ENCODE measurements at regions not wholly inside any gene's neighbourhood (a gene's known extent, or its start where the extent isn't known, plus 50 kb on each side); places are given as distances from the start of the nearest gene placed in this dataset.

DNA sequence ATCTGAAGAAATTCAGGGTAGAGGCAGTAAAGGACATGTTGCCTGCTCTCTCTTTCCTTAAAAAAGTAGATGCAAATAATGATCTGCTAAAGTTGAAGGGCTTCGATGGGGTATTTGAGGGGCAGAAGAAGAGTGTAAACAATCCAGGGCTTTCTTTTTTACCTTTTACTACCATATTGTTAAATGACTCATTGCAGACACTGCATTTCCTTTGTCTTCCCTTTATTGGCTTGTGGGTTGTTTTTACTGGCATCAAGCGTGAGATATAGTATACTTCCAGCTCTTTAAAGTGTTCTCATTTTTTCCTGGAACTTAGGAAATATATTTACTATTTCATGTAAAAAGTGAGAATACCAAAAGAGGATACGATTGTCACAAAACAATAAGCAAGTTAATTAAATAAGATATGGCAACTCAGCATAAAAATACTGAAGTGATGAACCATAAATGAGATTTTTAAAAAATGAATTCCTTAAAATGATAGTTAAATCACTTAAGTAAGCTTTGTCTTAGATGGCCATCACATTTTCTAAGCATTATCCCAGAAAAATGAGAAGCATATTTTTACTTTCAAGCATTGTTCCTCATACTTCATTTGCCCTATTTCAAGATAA, 72.3 kb upstream of the KRAS start:
- no peak for ATAC-seq
- ChIA-PET POLR2A (interaction anchor here (1.4 kb wide), 1 partner anchor 10 kb away, joined by 6 read pairs; no protein-coding TSS in a partner anchor), SMC1A (ENCODE audit: uncharacterized antibody, unreplicated experiment) (interaction anchor here (0.8 to 7.6 kb wide), 8 partner anchors 11 to 86 kb away, joined by 3 to 86 read pairs (median 6); no protein-coding TSS in a partner anchor), CTCF (interaction anchor here (0.9 to 2.5 kb wide), 7 partner anchors 10 to 169 kb away, joined by 3 to 10 read pairs (median 5); no protein-coding TSS in a partner anchor), RAD21 (ENCODE audit: unreplicated experiment) (interaction anchor here (0.7 to 3.1 kb wide), 9 partner anchors 9 to 82 kb away, joined by 3 to 18 read pairs (median 5); partner anchors contain the start of gene KRAS)
- Histone ChIP-seq H2AFZ (ENCODE audit: control insufficient read depth, low read depth, low read length) (peak overlapping the region; percentile 49), H3K4me3 (no peak overlapping the region), H3K79me2 (ENCODE audit: control insufficient read depth, insufficient read depth, low read length) (no peaks in the 10 kb centered on the region), H3K36me3 (ENCODE audit: control insufficient read depth in 2 of 2, insufficient read depth in 2 of 2, low read length in 1 of 2) (no peaks in the 10 kb centered on the region), H3K27me3 (replicated peaks in 1 of 2; ENCODE audit: control insufficient read depth in 2 of 2, insufficient read depth in 2 of 2, low read length in 1 of 2) (no peaks in the 10 kb centered on the region), H3K9me3 (replicated peaks; ENCODE audit: control insufficient read depth, insufficient read depth, low read length) (no peaks in the 10 kb centered on the region), H3K9ac (ENCODE audit: control insufficient read depth, insufficient read depth, low read length) (no peak overlapping the region), H3K27ac (ENCODE audit: control insufficient read depth, insufficient read depth) (no peak overlapping the region), H4K20me1 (ENCODE audit: control insufficient read depth, insufficient read depth) (no peaks in the 10 kb centered on the region), H3K4me1 (ENCODE audit: control insufficient read depth, insufficient read depth, low read length) (peaks cover 40% of the 10 kb centered on the region), H3K4me2 (ENCODE audit: control insufficient read depth, insufficient read depth) (no peak overlapping the region; the same call in 1 of the 2 replicates)
- no peak for DNase-seq (ENCODE audit: low read depth, low spot score)
- TF ChIP-seq MTA3 (IDR thresholded peaks at IDR 0.05; ENCODE audit: borderline replicate concordance, low read length) (no peak), IKZF2 (IDR thresholded peaks at IDR 0.05) (no peak), NBN (IDR thresholded peaks at IDR 0.05) (0 out of 2 replicates have a peak, but pooled peaks have one; percentile 7), SREBF1 (IDR thresholded peaks at IDR 0.05; ENCODE audit: low read length) (no peak), NRF1 (conservative IDR thresholded peaks at IDR 0.05; ENCODE audit: low read depth, low read length) (no peak), KLF5 (IDR thresholded peaks at IDR 0.05; ENCODE audit: partially characterized antibody) (no peak), GATAD2B (conservative IDR thresholded peaks at IDR 0.05; ENCODE audit: low read depth) (no peak), NFYB (IDR thresholded peaks at IDR 0.05; ENCODE audit: insufficient read depth, low read depth, low read length) (no peak)
- TF ChIP-seq, protein P1, sequence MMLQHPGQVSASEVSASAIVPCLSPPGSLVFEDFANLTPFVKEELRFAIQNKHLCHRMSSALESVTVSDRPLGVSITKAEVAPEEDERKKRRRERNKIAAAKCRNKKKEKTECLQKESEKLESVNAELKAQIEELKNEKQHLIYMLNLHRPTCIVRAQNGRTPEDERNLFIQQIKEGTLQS (IDR thresholded peaks at IDR 0.05; ENCODE audit: borderline replicate concordance, extremely low read depth, low read depth, low read length) = no peak
- WGBS (ENCODE audit: insufficient coverage, insufficient replicate concordance, low lambda C conversion rate, missing lambda C conversion rate) = 12% methylated on average over 3 of the region's 3 CpGs
- intact Hi-C loops (cut with micrococcal nuclease; ENCODE audit: unreplicated experiment) = loop anchor here (5.0 kb wide), 1 partner anchor 321 kb away; no protein-coding TSS in a partner anchor
- in situ Hi-C loops (cut with MboI) = no loop called here
- FAIRE-seq = no peak
- no TSS peak for BruUV-seq (replicated peaks)
